K562 (cell line): ENCODE measurements at regions not wholly inside any gene's neighbourhood (a gene's known extent, or its start where the extent isn't known, plus 50 kb on each side); places are given as distances from the start of the nearest gene placed in this dataset.
"Not testable (repeated sequence)": the region's sequence is repeated elsewhere in the genome, so short reads cannot be mapped to it uniquely, and the experiment has no call there.

ENCODE experiments used
- ATAC-seq: fragments of 200-7000 bp; cut with Tn5 transposase; 3 replicates; pipeline ENCODE4 v1.9.1; 2020; ENCODE audit warnings: moderate library complexity
- BruUV-seq: library from RNA; stranded (reverse); fragments of 400-500 nt; replicated peaks from 2 replicates; lab custom pipeline; 2021; lab: Mats Ljungman, UMichigan
- CTCF ChIA-PET: fragments of 300-600 bp; formaldehyde crosslinking; extraction: SDS; loops from one replicate; lab custom pipeline; 2021; ENCODE audit warnings: low intra/inter-chr PET ratio; lab: Yijun Ruan, JAX
- POLR2A ChIA-PET: fragments of 300-600, 350-650 bp; sonication (Branson Sonifier 250); formaldehyde crosslinking; extraction: SDS; loops from one replicate; lab custom pipeline; 2021; ENCODE audit warnings: antibody characterized with exemption, inconsistent platforms; lab: Yijun Ruan, JAX
- DNase-seq, 4 experiments: peaks; one replicate each; pipeline versions ENCODE4 v3.0.0 to v3.0.0-alpha.2; 2011 to 2018; ENCODE audit warnings: low spot score in 3 of 4, mixed read lengths in 3 of 4; ENCODE audit errors: extremely low read depth in 1 of 4
- FAIRE-seq: peaks from 2 replicates; lab custom pipeline; 2011; peaks lifted over from hg19 to GRCh38; lab: Jason Lieb, UNC
- H2AFZ ChIP-seq: 2 replicates; pipeline ENCODE4 v1.6.0; 2011; ENCODE audit warnings: low read depth, low read length, control low read depth, inconsistent platforms
- H3K27ac ChIP-seq: fragments of 200-600 bp; 3 replicates; pipeline ENCODE4 v1.8.0; 2011; ENCODE audit warnings: low read depth, mild to moderate bottlenecking, control low read depth, inconsistent platforms, low read length, moderate library complexity, mixed read lengths; ENCODE audit errors: extremely low read depth
- H3K27me3 ChIP-seq, 2 experiments: fragments of 300-600 bp in 1 of 2; 2 replicates in 1 of 2; 3 replicates in 1 of 2; pipeline versions ENCODE4 v1.6.0 to v1.8.0; 2011; ENCODE audit warnings: inconsistent platforms in 2 of 2, low read length in 2 of 2, mild to moderate bottlenecking in 1 of 2, mixed read lengths in 1 of 2, moderate library complexity in 1 of 2; ENCODE audit not compliant: control insufficient read depth in 2 of 2, insufficient read depth in 2 of 2
- H3K36me3 ChIP-seq: fragments of 300-600 bp; 3 replicates; pipeline ENCODE4 v1.8.0; 2011; ENCODE audit warnings: mild to moderate bottlenecking, low read length, inconsistent platforms; ENCODE audit not compliant: control insufficient read depth, insufficient read depth
- H3K4me1 ChIP-seq, 2 experiments: fragments of 200-600 bp in 1 of 2; replicated peaks in 1 of 2; 2 replicates in 1 of 2; 3 replicates in 1 of 2; pipeline versions ENCODE4 v1.5.1 to v1.8.0; 2011; ENCODE audit warnings: inconsistent platforms in 2 of 2, low read length in 2 of 2, mild to moderate bottlenecking in 1 of 2, mixed read lengths in 1 of 2, moderate library complexity in 1 of 2; ENCODE audit not compliant: control insufficient read depth in 2 of 2, insufficient read depth in 2 of 2
- H3K4me2 ChIP-seq: 2 replicates; pipeline ENCODE4 v1.6.1; 2011; ENCODE audit warnings: low read length, control low read depth, inconsistent platforms, mixed read lengths; ENCODE audit not compliant: insufficient read depth
- H3K4me3 ChIP-seq: fragments of 200-600 bp; sonication (generic), shearing (Covaris generic); 2 replicates; pipeline ENCODE4 v1.5.1; 2016; ENCODE audit warnings: control low read depth, inconsistent platforms
- H3K79me2 ChIP-seq: fragments of 200-600 bp; 3 replicates; pipeline ENCODE4 v1.8.0; 2011; ENCODE audit warnings: low read length, inconsistent platforms; ENCODE audit not compliant: control insufficient read depth, insufficient read depth
- H3K9ac ChIP-seq, 2 experiments: 2 replicates each; pipeline versions ENCODE4 v1.6.0 to v1.6.1; 2011; ENCODE audit warnings: low read depth in 2 of 2, low read length in 2 of 2, control low read depth in 1 of 2, inconsistent platforms in 1 of 2, mild to moderate bottlenecking in 1 of 2, mixed read lengths in 1 of 2; ENCODE audit not compliant: insufficient read depth in 1 of 2
- H3K9me1 ChIP-seq: one replicate; pipeline ENCODE4 v1.6.0; 2011; ENCODE audit warnings: inconsistent platforms, mild to moderate bottlenecking, low read length, moderate library complexity; ENCODE audit not compliant: control insufficient read depth, insufficient read depth
- H3K9me3 ChIP-seq: replicated peaks from 2 replicates; pipeline ENCODE4 v1.5.1; 2011; ENCODE audit warnings: low read depth, low read length, inconsistent platforms; ENCODE audit not compliant: control insufficient read depth, insufficient read depth
- H4K20me1 ChIP-seq: replicated peaks from 2 replicates; pipeline ENCODE4 v1.6.1; 2011; ENCODE audit warnings: low read length, inconsistent platforms, mixed read lengths; ENCODE audit not compliant: control insufficient read depth, insufficient read depth
- WGBS: fragments of 100-300 bp; shearing (Covaris generic); methylation state at CpG from one replicate; pipeline ENCODE4 v1.1.6; 2016; ENCODE audit warnings: low coverage, mixed read lengths; ENCODE audit not compliant: insufficient coverage; ENCODE audit errors: missing lambda C conversion rate; 5-methylcytosine and 5-hydroxymethylcytosine counted together
- in situ Hi-C: fragments of 300-500 bp; cut with MboI; formaldehyde crosslinking; loops from 4 replicates; pipeline ENCODE4 v1.15.0; 2018; ENCODE audit warnings: inconsistent platforms, mixed read lengths
- intact Hi-C: fragments of 100-400 bp; cut with micrococcal nuclease; formaldehyde crosslinking; loops from 2 replicates; pipeline ENCODE4 v1.14.2; 2022

- H3K4me1 ChIP-seq, H2AFZ ChIP-seq, H3K4me3 ChIP-seq, BruUV-seq, H3K4me2 ChIP-seq, FAIRE-seq, H3K79me2 ChIP-seq, H3K27me3 ChIP-seq, H3K9me3 ChIP-seq, in situ Hi-C loops, POLR2A ChIA-PET, ATAC-seq, CTCF ChIA-PET, H3K9ac ChIP-seq, H4K20me1 ChIP-seq, H3K36me3 ChIP-seq, DNase-seq, H3K9me1 ChIP-seq, H3K27ac ChIP-seq: not testable (repeated sequence)
- 91% methylated on average over 1 of the region's 1 CpG for WGBS
- intact Hi-C loops = loop anchor here (10.0 kb wide), 1 partner anchor 689 kb away; no protein-coding TSS in a partner anchor
Observed at GRCh38 chr7:65105650-65106203, 99.2 kb upstream of the ERV3-1 start.

GRCh38 chr7:65100499-65100898, 94.0 kb upstream of the ERV3-1 start:
- FAIRE-seq, CTCF ChIA-PET: not testable (repeated sequence)
- intact Hi-C loops = loop anchor here (10.0 kb wide), 1 partner anchor 694 kb away; no protein-coding TSS in a partner anchor

DNA sequence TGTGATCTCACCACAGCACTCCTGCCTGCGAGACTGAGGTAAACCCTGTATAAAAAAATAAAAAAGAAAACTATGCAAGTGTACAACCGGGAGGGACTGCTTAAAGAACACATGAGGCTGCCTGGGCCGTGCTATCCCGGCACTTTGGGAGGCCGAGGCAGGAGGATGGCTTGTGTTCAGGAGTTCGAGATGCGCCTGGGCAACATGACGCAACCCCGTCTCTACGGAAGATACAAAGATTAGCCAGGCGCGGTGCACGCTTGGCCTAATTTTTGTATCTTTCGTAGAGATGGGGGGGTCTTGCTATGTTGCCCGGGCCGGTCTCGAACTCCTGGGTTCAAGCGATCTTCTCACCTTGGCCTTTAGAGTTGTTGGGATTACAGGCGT, 75.2 kb upstream of the ERV3-1 start:
- Histone ChIP-seq H3K4me2 (peak overlapping the region; percentile 86), H3K9ac (peak overlapping the region; percentile 66 to 78), H2AFZ (peak overlapping the region; percentile 72; the same call in 1 of the 2 replicates), H3K27ac (peak overlapping the region; percentile 76), H3K4me3 (peak overlapping the region; percentile 61)
- ATAC-seq (peak; percentile 4), DNase-seq (peak in 1 of 4 experiments; percentile 20)
- H3K27me3 ChIP-seq, H4K20me1 ChIP-seq, BruUV-seq, H3K36me3 ChIP-seq, H3K79me2 ChIP-seq, POLR2A ChIA-PET, H3K4me1 ChIP-seq, CTCF ChIA-PET, H3K9me1 ChIP-seq, intact Hi-C loops, FAIRE-seq, H3K9me3 ChIP-seq: not testable (repeated sequence)
- 55% methylated on average over 15 of the region's 19 CpGs for WGBS
- in situ Hi-C loops = loop anchor here (5.0 kb wide), 1 partner anchor 691 kb away; no protein-coding TSS in a partner anchor

More at GRCh38 chr7:65100499-65100898, 94.0 kb upstream of the ERV3-1 start:
- H3K4me2 ChIP-seq, ATAC-seq, H3K9ac ChIP-seq, POLR2A ChIA-PET, DNase-seq, H3K9me1 ChIP-seq, H3K79me2 ChIP-seq, in situ Hi-C loops, H3K9me3 ChIP-seq, H3K4me3 ChIP-seq, H2AFZ ChIP-seq, H4K20me1 ChIP-seq, BruUV-seq, H3K36me3 ChIP-seq, H3K27ac ChIP-seq, H3K4me1 ChIP-seq, H3K27me3 ChIP-seq: not testable (repeated sequence)
- 71% methylated on average over 4 of the region's 4 CpGs for WGBS
